Muscle of back (tissue), 3 donors: ENCODE measurements at regions not wholly inside any gene's neighbourhood (a gene's known extent, or its start where the extent isn't known, plus 50 kb on each side); places are given as distances from the start of the nearest gene placed in this dataset.

Experiments used
- DNase-seq, 3 donors: peaks; one replicate each; pipeline versions ENCODE4 v3.0.0 to v3.0.0-alpha.2; 2013

DNA sequence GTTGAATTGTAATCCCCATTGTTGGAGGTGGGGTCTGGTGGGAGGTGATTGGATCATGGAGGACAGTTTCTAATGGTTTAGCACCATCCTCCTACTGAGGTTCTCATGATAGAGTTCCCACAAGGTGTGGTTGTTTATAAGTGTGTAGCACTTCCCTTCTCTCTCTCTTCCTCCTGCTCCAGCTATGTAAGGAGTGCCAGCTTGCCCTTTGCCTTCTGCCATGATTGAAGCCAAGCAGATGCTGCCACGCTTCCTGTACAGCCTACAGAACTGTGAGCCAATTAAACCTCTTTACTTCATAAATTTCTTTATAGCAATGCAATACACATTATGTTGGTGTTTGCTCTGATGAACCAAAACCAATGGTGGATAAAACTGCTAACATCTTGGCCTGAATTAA, 238.2 kb downstream of the EFNB2 start:
- DNase-seq = no peak

DNA sequence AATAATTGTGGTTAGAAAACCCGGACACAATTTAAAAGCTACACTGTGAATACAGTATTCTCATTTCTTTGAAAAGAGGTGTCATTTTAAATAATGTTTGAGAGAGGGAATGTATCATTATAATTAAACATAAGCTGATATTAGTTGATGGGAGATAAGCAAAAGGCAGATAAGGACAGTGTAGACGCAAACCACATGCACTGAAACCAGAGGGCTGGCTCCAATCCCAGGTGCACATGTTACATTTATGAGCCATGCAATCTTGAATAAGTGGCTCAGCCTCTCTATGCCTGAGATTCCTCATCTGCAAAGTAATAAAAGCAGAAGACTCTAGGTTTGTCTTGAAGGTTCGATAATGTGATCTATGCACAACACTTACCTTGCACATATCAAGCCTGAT, 238.7 kb downstream of the EFNB2 start:
- DNase-seq = no peak

DNA sequence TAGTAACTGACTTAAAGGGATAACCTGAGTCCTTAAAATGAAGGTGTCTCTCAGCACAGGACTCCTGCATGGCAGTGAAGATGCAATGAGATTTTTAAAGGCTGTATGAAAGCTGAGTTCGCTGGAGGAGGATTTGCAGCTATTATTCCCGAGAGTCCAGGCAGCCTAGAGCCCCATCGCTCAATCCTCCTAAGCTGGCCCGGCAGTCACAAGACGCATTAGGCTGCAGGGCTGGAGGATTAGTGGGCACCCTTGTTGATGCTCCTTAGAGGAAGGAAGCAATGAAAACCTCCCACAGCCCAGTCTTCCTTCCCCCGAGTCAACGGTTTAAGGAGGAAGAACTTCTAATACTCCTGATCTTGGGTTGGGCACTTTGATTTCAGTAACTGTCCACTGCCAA, 239.5 kb downstream of the EFNB2 start:
- no peak for DNase-seq

DNA sequence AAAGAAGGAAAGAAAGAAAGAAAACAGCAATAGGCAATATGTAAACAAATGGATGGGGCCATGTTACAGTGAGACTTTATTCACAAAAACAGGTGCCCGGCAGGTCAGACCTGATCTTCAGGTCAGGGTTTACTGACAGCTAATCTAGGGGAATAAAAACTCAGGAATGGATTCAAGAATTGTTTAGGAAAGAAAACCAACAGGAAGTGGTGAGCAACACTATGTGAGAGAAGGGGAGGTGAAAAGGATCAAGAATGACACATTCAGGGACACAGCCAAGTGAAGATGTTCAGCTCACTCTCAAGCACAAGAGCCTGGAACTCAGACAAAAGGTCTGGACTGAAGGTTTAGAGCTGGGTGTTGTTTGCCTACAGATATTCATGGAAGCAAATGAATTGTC, 244.5 kb downstream of the EFNB2 start:
- peak in 1 of 3 donors; percentile 8 for DNase-seq

DNA sequence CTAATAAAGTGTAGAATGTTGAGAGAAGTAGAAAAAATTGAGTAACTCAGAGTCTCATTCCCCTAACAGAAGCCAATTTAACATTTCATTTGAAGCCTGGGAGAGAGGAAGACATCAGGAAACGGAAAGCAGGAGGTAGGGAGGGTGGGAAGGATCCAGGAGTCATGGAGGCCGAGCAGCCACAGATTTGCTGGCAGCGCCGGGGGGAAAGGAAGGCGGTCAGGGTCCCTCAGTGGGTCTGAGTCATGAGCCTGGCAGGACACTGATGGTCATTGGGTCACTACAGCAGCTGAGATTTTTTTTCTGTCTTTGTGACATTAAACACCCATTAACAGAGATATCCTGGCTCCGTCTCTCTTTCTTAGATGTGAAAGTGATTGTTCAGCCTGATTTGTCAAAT, 248.1 kb downstream of the EFNB2 start:
- DNase-seq = no peak

DNA sequence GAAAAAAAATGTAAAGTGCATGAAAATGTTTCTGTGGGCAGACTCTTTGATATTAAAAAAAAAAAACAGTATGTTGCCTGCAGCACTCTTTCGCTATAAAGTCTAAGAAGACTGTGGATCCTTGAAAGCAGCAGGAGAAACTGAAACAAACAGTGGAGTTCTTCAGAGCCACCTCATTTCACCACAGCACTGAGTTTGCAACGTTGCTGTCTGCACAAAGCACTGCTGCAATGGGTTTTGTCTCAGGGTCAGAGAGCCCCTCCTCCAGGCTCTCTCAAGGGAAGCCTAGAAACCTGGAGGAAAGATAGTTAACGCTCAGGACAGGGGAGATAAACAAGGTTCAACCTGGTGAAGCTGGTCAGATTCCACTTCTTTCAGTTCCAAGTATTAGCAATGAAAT, 248.7 kb downstream of the EFNB2 start:
- no peak for DNase-seq

DNA sequence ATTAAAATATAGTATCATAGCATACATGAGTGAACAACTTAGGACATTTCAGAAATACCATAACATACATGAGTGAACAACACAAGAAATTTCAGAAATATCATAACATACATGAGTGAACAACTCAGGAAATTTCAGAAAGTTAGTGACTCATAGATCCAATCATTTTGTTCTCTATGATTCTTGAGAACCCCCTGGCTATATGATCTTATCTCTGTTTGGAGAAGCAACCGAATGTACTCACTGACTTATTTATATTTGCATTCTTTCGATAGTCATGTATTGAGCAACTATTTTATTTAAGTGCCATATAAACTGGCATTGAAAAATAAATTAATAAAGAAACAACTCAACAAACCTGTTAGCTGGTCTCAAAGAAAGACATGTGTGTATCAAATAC, 251.1 kb downstream of the EFNB2 start:
- DNase-seq = no peak

DNA sequence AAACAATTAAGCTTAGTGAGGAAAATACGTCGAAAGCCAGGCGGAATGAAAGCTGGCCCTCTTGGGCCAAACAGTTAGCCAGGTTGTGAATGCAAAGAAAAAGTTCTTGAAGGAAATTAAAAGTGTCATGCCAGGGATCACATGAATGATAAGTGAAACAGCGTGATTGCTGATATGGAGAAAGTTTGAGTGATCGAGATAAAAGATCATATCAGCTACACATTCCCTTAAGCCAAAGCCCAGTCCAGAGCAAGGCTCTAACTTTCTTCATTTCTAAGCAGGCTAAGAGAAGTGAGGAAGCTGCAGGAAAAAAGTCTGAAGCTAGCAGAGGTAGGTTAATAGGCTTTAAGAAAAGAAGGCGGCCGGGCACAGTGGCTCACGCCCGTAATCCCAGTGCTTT, 254.0 kb downstream of the EFNB2 start:
- no peak for DNase-seq

DNA sequence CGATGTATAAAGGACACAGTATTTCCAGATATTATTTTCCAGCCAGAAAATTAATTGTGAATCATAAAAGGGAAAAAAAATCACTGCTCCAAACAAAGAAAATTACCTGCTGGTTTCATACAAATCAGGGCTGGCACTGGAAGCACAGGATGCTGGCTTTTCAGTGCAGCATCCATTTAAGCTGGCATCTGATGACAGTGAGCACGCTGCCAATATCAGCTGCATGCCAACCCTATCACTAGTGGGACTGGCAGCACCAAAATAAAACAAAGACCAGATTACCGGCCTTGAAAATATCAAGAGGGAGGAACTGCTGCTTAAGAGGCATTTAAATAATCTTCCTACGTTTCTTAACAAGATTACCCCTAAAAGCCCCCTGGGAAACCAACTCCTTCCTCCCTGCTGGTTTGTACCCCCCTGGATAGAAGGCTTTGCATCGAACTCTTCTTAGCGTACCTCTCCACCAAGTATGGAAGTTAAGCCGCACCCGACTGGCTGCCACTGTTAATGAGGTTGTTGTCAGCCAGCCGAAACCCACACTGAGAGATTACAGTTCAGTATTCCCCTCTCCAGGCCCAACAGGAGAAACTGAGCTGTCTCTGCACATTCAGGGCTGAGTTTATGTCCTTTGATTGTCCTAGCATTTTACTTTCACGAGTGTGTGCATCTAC, 257.8 kb downstream of the EFNB2 start:
- DNase-seq = no peak

DNA sequence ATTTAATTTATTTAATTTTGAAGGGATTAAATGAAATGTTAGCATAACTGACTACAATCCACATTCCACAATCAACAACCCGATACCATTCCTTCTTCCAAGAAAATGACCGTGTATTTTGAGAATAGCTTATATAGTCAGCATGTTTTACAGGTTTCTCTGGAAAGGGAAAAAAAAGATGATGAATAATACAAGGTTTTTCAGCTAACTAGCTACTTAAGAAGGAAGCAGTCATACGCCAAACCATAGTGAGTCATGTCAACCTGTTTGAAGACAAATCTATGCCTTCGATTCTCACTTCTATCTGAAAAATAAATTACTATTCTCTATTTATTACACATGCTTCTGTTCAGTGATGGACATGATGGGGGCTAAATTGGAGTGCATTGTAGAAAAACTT, 258.6 kb downstream of the EFNB2 start:
- DNase-seq = no peak

DNA sequence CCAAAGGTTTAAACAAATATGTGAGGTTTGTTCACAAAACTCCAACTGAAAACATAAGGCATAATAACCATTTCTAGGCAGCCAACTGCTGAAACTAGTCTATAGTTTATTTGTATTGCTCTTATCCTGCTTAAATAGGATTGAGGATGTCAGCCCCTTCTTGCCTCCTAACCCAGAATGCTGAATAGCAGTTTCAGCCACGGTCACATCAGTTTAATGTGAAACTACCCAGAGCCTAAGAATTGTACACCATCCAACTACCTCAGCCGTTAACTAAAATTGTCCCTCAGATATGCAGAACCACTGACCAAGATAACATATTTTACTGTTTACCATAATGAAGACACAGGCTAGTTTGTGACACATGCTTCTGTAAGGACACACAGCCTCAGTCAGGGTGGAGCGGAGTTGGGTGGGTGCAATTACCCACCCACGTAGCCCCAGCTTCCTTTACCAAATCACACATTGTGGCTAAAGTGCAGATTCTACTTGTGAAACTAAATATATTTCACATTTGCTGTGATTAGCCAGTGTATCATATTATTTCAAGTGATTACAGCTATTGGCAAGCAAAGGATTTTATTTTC, 259.9 kb downstream of the EFNB2 start:
- DNase-seq = no peak

DNA sequence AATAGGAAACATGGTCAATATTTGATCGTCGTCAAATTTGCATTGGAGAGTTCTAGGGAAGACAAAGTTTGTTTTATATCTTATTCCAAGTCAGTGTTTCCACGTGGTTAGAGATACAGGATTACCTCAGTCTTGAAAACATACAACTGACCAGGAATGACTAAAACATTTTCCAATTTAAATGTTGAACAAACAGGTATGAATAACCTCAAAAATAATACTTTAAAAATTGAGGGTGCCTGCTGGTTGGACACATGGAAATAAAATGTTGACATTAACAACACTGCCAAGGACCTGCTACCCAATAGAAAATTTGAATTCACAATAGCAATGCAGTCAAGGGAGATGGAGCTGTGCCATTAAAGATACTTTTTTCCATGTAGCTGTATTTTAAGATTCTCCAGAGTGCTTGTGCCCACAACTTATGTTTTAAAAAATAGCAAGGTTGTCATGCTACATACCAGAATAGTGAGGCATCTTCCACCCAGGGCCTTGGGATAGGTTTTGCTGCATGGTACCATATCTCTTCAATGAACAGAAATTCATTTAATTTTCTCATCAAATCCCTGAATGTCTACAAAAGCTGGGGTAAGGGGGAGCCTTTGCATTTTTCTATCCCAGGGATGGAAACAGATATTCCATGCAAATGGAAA, 260.8 kb downstream of the EFNB2 start:
- DNase-seq = no peak

DNA sequence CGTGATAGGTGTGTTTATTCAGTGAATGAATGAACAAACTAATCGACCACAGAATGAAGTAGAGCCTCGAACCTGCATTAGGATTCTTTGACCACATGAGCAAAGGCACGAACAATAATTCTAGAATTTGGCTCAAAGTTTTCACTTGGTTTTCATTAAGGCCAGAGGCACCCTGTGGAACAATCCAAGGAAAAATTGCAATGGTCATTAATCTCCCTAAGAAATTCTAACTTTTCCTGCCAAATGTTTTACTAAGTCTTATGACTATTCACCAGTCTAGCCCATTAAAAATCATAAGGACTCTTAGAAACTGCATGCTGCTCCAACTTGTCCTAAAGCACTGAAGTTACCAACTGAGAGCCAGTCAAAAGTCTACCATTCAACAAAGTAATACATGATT, 271.7 kb downstream of the EFNB2 start:
- no peak for DNase-seq

DNA sequence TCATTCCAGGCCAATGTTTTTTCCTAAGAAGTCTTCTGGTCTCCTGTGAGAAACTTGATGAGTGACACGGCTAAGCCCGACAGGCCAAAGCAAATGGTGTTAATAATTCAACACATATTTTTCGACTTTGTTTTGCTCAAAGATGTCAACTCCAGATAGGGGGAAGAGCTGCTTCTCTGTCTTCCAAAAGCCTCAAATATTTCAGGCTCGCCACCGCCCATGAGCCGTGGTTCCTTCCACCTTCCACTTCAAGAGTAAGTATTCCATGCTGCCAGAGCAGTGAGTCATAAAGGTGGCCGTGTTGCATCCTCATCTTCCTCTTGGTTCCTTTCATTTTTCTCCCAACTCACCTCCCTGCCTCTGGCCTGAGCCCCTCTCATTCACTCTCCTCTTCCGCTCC, 272.6 kb downstream of the EFNB2 start:
- DNase-seq = peak in 1 of 3 donors; percentile 1

DNA sequence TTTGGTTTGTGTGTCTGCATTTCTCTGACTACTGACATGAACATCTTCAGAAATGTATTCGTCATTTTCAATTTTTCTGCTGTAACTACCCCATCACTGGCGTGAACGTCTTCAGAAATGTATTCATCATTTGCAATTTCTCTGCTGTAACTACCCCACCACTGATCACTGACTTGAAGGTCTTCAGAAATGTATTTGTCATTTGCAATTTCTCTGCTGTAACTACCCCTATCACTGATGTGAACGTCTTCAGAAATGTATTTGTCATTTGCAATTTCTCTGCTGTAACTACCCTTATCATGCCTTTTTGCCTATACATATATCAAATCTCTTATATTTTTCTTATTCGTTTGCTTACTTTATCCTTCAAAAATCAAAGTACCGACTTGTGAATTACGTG, 274.0 kb downstream of the EFNB2 start:
- DNase-seq = no peak

DNA sequence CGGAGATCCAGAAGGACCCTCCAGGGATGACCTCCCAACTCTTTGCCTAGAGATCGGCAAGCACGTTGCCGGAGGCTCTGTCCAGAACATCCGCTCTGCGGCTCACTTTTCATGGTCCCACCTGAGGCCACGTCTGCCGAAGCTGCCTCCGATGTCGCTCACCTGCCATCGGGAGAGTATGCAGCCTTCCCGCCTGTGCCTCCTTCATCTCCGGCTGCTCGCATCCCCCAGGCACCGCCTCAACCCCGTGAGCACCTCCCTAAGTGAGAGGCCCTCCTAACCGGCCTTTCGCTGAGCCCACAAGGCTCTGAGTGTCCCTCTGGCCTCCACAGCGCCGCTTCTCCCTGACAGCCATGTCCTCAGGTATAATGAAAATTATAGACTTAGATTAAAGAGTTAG, 275.1 kb downstream of the EFNB2 start:
- no peak for DNase-seq

DNA sequence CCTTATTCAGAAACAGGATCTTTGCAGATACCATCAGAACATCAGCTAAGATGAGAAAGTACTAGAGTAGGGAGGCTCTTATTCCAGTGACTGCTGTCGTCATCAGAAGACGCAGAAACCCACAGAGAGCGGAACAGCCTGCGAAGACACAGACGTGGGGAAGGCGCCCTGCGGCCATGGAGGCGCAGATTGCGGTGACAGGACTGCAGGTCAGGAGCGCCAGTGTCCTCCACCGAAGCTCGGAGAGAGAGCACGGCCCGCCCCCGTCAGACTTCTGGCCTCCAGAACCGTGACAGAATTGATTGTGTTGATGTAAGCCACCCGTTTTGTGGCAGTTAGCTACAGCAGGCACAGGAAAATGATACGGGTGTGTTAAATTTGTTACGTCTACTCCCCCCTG, 275.5 kb downstream of the EFNB2 start:
- DNase-seq = no peak

DNA sequence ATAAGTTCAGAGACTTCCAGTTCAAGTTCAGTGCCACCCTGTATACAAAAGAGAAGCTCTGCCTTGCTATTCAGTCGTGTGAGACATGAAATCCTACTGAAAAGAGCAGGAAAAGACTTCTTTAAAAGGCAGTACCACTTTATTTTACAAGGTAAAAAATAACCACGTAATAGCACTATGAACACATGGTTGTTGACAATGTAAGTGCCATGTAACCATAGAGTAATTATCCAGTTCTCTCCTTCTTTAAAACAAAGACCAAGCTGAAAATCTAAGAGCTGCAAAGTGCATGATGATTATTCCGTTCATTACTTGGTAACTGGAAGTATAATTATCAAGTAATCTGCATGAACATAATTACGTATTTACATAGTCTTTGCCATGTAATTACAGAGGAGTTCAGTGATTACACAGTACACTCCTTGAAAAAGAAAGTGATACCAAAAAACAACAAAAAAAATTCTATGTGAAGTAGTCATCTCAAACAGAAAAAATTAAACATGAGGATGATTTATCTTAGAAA, 288.7 kb downstream of the EFNB2 start:
- DNase-seq = no peak

DNA sequence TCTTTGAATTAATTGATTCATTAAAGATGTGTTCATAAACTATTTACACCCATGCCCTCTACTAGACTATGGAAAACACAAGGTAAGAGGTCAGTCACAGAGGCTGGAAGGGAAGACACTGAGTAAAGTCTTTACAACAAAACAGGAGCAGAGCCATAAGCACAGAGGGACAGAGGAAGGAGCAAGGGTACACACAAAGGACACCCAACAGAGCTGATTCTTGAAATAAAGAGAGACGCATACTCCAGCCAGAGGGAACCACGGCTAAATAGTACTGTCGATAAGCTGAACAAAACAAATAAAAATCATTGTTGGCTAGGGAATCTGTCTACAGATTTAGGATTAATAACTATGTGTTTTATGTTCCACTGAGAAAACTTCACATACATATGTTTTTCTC, 289.2 kb downstream of the EFNB2 start:
- DNase-seq = no peak

DNA sequence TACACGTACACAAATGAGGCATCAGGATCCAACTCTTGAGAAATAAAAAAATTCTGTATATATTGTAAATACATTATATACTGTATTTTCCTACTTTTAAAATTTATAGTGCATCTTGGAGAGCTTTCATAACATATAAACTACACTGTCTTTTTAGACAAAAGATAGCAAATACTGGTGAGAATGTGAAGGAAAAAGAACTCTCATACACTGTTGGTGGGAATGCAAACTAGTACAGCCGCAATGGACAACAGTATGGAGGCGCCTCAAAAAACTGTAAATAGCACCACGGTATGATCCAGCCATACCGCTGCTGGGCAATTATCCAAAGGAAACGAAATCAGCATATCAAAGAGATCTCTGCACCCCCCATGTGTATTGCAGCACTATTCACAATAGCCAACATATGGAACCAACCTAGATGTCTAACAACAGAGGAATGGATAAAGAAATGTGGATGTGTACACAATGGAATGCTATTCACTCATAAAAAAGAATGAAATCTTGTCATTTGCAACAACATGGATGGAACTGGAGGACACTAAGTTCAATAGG, 292.4 kb downstream of the EFNB2 start:
- no peak for DNase-seq

DNA sequence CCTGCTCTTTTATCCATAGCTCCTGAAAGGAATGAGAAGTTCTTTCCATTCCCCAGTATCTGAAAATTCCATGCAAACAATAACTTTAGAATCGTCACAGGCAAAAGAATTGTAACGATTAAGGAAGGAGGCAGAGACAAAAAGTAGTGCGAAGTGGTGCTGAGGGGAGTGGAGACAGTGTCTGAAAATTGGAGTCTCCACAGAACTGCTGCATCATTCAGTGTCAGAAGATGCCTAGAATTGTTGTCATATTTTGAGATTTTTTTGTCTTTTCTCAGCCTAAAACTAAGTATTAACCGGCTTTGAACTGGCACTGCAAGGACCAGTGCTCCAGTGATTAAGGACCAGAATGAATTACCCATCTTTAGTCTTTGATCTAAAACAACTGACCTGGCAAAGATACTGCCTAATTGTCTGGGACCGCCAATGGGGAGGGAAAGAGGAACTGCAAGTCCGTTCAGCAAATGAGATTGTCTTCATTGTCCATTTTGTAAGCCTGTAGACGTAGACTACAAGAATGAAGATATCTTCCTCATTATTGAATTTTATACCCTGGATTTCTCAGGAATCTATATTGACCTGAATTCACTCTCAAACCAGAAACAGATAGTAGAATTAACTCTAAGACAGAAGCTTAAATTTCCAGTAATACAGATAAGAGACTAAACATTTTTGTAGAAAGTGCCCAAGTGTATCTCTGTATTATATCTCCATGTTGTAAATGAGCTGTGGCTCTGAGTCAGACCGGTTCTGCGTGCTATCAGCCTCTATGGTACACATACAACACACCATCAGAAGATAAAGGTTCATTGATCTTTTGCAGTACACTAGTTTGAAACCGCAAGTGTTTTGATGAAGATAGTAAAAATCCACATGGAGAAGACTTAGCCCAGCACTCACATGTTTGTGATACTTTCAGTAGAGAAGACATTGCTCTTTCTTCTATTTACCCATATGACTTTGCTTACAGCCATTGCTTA, 293.2 kb downstream of the EFNB2 start:
- DNase-seq = no peak

DNA sequence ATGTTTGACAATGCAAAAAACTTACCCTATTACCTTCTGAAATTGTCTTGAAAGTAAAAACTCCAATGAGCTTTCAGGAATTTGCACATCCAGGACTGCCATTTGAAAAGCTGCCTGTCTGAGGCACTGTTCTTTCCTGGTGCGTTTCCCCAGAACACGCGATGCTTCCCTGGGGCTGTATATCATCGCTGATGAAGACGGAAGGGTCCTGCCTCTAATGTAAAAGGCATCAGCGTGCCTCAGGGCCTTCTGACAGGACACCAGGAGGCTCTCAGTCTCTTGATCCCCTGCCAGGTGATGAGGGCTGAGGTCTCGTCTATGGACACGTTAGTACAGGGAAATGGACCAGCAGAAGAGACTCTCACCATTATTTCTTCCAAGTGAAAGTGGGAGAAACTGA, 296.8 kb downstream of the EFNB2 start:
- DNase-seq = no peak
